HG03159 (cell line): ENCODE measurements at regions not wholly inside any gene's neighbourhood (a gene's known extent, or its start where the extent isn't known, plus 50 kb on each side); places are given as distances from the start of the nearest gene placed in this dataset.
"Not testable (repeated sequence)": the region's sequence is repeated elsewhere in the genome, so short reads cannot be mapped to it uniquely, and the experiment has no call there.

Experiments used
- ATAC-seq: cut with Tn5 transposase; IDR thresholded peaks from one replicate; pipeline ENCODE4 v1.9.1; 2021; ENCODE audit warnings: mild to moderate bottlenecking, moderate library complexity; ENCODE audit not compliant: unreplicated experiment

GRCh38 chr1:95583661-95584210, 349.7 kb downstream of the RWDD3 start:
- ATAC-seq, result no peak

GRCh38 chr1:95584315-95584714, 350.3 kb downstream of the RWDD3 start:
- ATAC-seq, result no peak

GRCh38 chr1:95604771-95605170, 370.8 kb downstream of the RWDD3 start:
- ATAC-seq, result no peak

- no peak for ATAC-seq
These were observed 380.2 kb downstream of the RWDD3 start for GRCh38 chr1:95614197-95614596.

- ATAC-seq, result no peak
These were observed 381.4 kb downstream of the RWDD3 start for GRCh38 chr1:95615421-95615820.

- no peak for ATAC-seq
These were observed 386.1 kb downstream of the RWDD3 start for GRCh38 chr1:95620076-95620475.

- ATAC-seq, result no peak
These were observed 388.6 kb downstream of the RWDD3 start for GRCh38 chr1:95622609-95623008.

- ATAC-seq, result no peak
These were observed 391.2 kb downstream of the RWDD3 start for GRCh38 chr1:95625224-95625623.

GRCh38 chr1:95627244-95627643, 393.2 kb downstream of the RWDD3 start:
- no peak for ATAC-seq

GRCh38 chr1:95631695-95632094, 397.7 kb downstream of the RWDD3 start:
- ATAC-seq, result no peak

- no peak for ATAC-seq
These were observed 401.8 kb downstream of the RWDD3 start for GRCh38 chr1:95635811-95636210.

GRCh38 chr1:95636897-95637296, 402.9 kb downstream of the RWDD3 start:
- ATAC-seq, result no peak

- no peak for ATAC-seq
These were observed 406.7 kb downstream of the RWDD3 start for GRCh38 chr1:95640746-95641145.

GRCh38 chr1:95641386-95641785, 407.4 kb downstream of the RWDD3 start:
- no peak for ATAC-seq

GRCh38 chr1:95642035-95642434, 408.0 kb downstream of the RWDD3 start:
- no peak for ATAC-seq

GRCh38 chr1:95643071-95643470, 409.1 kb downstream of the RWDD3 start:
- ATAC-seq, result no peak

- ATAC-seq, result not testable (repeated sequence)
These were observed 411.1 kb downstream of the RWDD3 start for GRCh38 chr1:95645126-95645525.

- ATAC-seq, result no peak
These were observed 416.6 kb downstream of the RWDD3 start for GRCh38 chr1:95650631-95651030.

GRCh38 chr1:95652423-95652965, 418.5 kb downstream of the RWDD3 start:
- no peak for ATAC-seq

- no peak for ATAC-seq
These were observed 419.6 kb downstream of the RWDD3 start for GRCh38 chr1:95653618-95654017.

GRCh38 chr1:95655321-95656020, 421.5 kb downstream of the RWDD3 start:
- ATAC-seq, result no peak

GRCh38 chr1:95657248-95657647, 423.2 kb downstream of the RWDD3 start:
- no peak for ATAC-seq

- no peak for ATAC-seq
These were observed 425.2 kb downstream of the RWDD3 start for GRCh38 chr1:95659166-95659565.
